ENCODE measurements at regions not wholly inside any gene's neighbourhood (a gene's known extent, or its start where the extent isn't known, plus 50 kb on each side); places are given as distances from the start of the nearest gene placed in this dataset.
"Not testable (repeated sequence)": the region's sequence is repeated elsewhere in the genome, so short reads cannot be mapped to it uniquely, and the experiment has no call there.

- Histone ChIP-seq H3K4me3 (no peak overlapping the region), H3K27ac (no peak overlapping the region), H3K36me3 (no peaks in the 10 kb centered on the region), H3K4me1 (no peaks in the 10 kb centered on the region), H3K9me3 (no peaks in the 10 kb centered on the region), H3K27me3 (no peaks in the 10 kb centered on the region)
- ATAC-seq, result no peak
- WGBS, 4 donors, result 89 to 91% (median 90%) methylated on average over 3 of the region's 3 CpGs
- intact Hi-C loops (cut with DNase I), result loop anchor here in 1 of 10 donors (10.0 kb wide), 1 partner anchor 136 kb away; no protein-coding TSS in a partner anchor
- no peak for DNase-seq
- TF ChIP-seq CTCF (IDR thresholded peaks at IDR 0.05), result no peak
- TF ChIP-seq POLR2A (IDR thresholded peaks at IDR 0.05), result no peak
Observed at GRCh38 chr3:81989274-81989673, 227.8 kb upstream of the GBE1 start.

GRCh38 chr3:81987412-81987811, 226.0 kb upstream of the GBE1 start:
- 96 to 97% (median 96%) methylated on average over 11 of the region's 11 CpGs for WGBS, 4 donors
- H3K27me3 ChIP-seq, H3K36me3 ChIP-seq, H3K4me1 ChIP-seq, H3K27ac ChIP-seq, H3K9me3 ChIP-seq, DNase-seq, ATAC-seq, H3K4me3 ChIP-seq: not testable (repeated sequence)
- intact Hi-C loops (cut with DNase I), result loop anchor here in 1 of 10 donors (10.0 kb wide), 1 partner anchor 137 kb away; no protein-coding TSS in a partner anchor

GRCh38 chr3:81985996-81986723, 224.7 kb upstream of the GBE1 start:
- WGBS, 4 donors, result 76 to 81% (median 81%) methylated on average over 12 of the region's 12 CpGs
- ATAC-seq, result no peak
- Histone ChIP-seq H3K9me3 (no peaks in the 10 kb centered on the region), H3K4me1 (no peaks in the 10 kb centered on the region), H3K27ac (no peak overlapping the region), H3K4me3 (no peak overlapping the region), H3K36me3 (no peaks in the 10 kb centered on the region), H3K27me3 (no peaks in the 10 kb centered on the region)
- intact Hi-C loops (cut with DNase I), result loop anchor here in 1 of 10 donors (10.0 kb wide), 1 partner anchor 139 kb away; no protein-coding TSS in a partner anchor
- DNase-seq, result no peak
- TF ChIP-seq CTCF (IDR thresholded peaks at IDR 0.05), result no peak
- no peak for TF ChIP-seq POLR2A (IDR thresholded peaks at IDR 0.05)

- TF ChIP-seq CTCF (IDR thresholded peaks at IDR 0.05) (no peak), POLR2A (IDR thresholded peaks at IDR 0.05) (no peak)
- no peaks in the 10 kb centered on the region for H3K4me1 ChIP-seq
- WGBS, 4 donors, result 84 to 93% (median 86%) methylated on average over 1 of the region's 1 CpG
- no peak overlapping the region for H3K4me3 ChIP-seq
- H3K36me3 ChIP-seq, result no peaks in the 10 kb centered on the region
- DNase-seq (no peak), ATAC-seq (no peak)
- intact Hi-C loops (cut with DNase I), result loop anchor here in 1 of 10 donors (10.0 kb wide), 1 partner anchor 141 kb away; no protein-coding TSS in a partner anchor
- H3K27me3 ChIP-seq, result no peaks in the 10 kb centered on the region
- H3K27ac ChIP-seq, result no peak overlapping the region
- H3K9me3 ChIP-seq, result no peaks in the 10 kb centered on the region
Observed at GRCh38 chr3:81983382-81983781, 221.9 kb upstream of the GBE1 start.

All from heart left ventricle (tissue), 16 donors.